ENCODE measurements at regions not wholly inside any gene's neighbourhood (a gene's known extent, or its start where the extent isn't known, plus 50 kb on each side); places are given as distances from the start of the nearest gene placed in this dataset.
A peak's percentile ranks its signal among the peaks of the same experiment; 100 is the strongest.

GRCh38 chr11:62034036-62034338 lies 66.6 kb upstream of the FTH1 start:
- no peaks in the 10 kb centered on the region for H3K9me3 ChIP-seq (replicated peaks; ENCODE audit: control insufficient read depth, insufficient read depth, low read depth, low read length)
- H3K27me3 ChIP-seq (ENCODE audit: control insufficient read depth in 2 of 2, insufficient read depth in 2 of 2, low read length in 2 of 2), result no peaks in the 10 kb centered on the region
- FAIRE-seq (no peak), ATAC-seq (peak; percentile 21; the same call in 1 of the 3 replicates), DNase-seq (ENCODE audit: extremely low read depth in 1 of 4, low spot score in 3 of 4) (no peak)
- POLR2A ChIA-PET, result interaction anchor here (0.8 to 1.3 kb wide), 2 partner anchors 9 to 70 kb away, joined by 3 to 4 read pairs; no protein-coding TSS in a partner anchor
- H3K79me2 ChIP-seq (ENCODE audit: control insufficient read depth, insufficient read depth, low read length), result no peaks in the 10 kb centered on the region
- H3K9ac ChIP-seq (ENCODE audit: insufficient read depth in 1 of 2, low read depth in 2 of 2, low read length in 2 of 2), result no peak overlapping the region
- no peak overlapping the region for H3K4me3 ChIP-seq
- intact Hi-C loops (cut with micrococcal nuclease), result no loop called here
- no peak overlapping the region for H3K27ac ChIP-seq (ENCODE audit: extremely low read depth, low read depth, low read length)
- 0 out of 2 replicates have a peak overlapping the region, but pooled peaks have one; percentile 46 for H2AFZ ChIP-seq (ENCODE audit: low read depth, low read length)
- no TSS peak for BruUV-seq (replicated peaks)
- no peaks in the 10 kb centered on the region for H4K20me1 ChIP-seq (replicated peaks; ENCODE audit: control insufficient read depth, insufficient read depth, low read length)
- CTCF ChIA-PET (ENCODE audit: low intra/inter-chr PET ratio), result no interaction called here
- in situ Hi-C loops (cut with MboI), result no loop called here
- TF ChIP-seq MGA (IDR thresholded peaks at IDR 0.05) (peak; percentile 57), MAX (CRISPR knock-in tag; IDR thresholded peaks at IDR 0.05) (peak; percentile 8; the same call in 1 of the 2 replicates), E2F6 (IDR thresholded peaks at IDR 0.05; ENCODE audit: borderline replicate concordance in 1 of 2, extremely low read depth in 1 of 2, insufficient read depth in 1 of 2, insufficient read length in 1 of 2, low read depth in 1 of 2, low read length in 1 of 2, poor library complexity in 1 of 2, severe bottlenecking in 1 of 2) (peak in 1 of 2 experiments; percentile 50), ARNT (IDR thresholded peaks at IDR 0.05) (no peak)
- H3K9me1 ChIP-seq (ENCODE audit: control insufficient read depth, insufficient read depth, low read length), result no peaks in the 10 kb centered on the region
- WGBS (ENCODE audit: insufficient coverage, low coverage, missing lambda C conversion rate), result 40% methylated on average over 1 of the region's 1 CpG
- peaks cover 4 to 8% of the 10 kb centered on the region in 2 experiments; a peak in 3 of 5 replicates for H3K4me1 ChIP-seq (replicated peaks in 1 of 2; ENCODE audit: control insufficient read depth in 2 of 2, insufficient read depth in 2 of 2, low read length in 2 of 2)
- no peaks in the 10 kb centered on the region for H3K36me3 ChIP-seq (ENCODE audit: control insufficient read depth, insufficient read depth, low read length)
- H3K4me2 ChIP-seq (ENCODE audit: insufficient read depth, low read length), result no peak overlapping the region
